GM21447 (cell line): ENCODE measurements at regions not wholly inside any gene's neighbourhood (a gene's known extent, or its start where the extent isn't known, plus 50 kb on each side); places are given as distances from the start of the nearest gene placed in this dataset.

ENCODE experiments used
- ATAC-seq: cut with Tn5 transposase; IDR thresholded peaks from one replicate; pipeline ENCODE4 v1.9.1; 2021; ENCODE audit not compliant: unreplicated experiment

- ATAC-seq: no peak
These were observed 1249.9 kb downstream of the EFNB2 start for GRCh38 chr13:105285526-105285925.

- ATAC-seq: no peak
These were observed 1252.8 kb downstream of the EFNB2 start for GRCh38 chr13:105282406-105283285.

- ATAC-seq: no peak
These were observed 1256.5 kb downstream of the EFNB2 start for GRCh38 chr13:105278943-105279381.

DNA sequence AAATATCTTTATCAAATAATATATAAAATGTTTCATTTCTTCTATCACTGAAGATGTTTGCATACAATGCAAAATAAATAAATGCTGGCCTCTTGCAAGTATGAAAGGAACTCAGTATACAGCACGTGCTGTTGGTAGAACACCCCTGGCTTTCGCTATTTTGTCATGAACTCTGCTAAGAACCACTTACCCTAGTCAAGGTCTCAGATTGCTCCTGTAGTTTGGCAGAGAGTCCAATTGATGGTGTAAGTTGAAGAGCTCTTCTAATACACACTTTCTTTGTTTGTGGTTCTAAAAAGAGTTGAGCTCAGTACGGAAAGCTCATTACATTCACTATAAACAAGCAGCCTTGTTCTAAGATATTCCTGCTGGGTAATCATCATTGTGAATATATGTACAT, 1258.9 kb downstream of the EFNB2 start:
- no peak for ATAC-seq

- no peak for ATAC-seq
These were observed 1261.7 kb downstream of the EFNB2 start for GRCh38 chr13:105273665-105274222.

- no peak for ATAC-seq
These were observed 1262.5 kb downstream of the EFNB2 start for GRCh38 chr13:105272660-105273631.

DNA sequence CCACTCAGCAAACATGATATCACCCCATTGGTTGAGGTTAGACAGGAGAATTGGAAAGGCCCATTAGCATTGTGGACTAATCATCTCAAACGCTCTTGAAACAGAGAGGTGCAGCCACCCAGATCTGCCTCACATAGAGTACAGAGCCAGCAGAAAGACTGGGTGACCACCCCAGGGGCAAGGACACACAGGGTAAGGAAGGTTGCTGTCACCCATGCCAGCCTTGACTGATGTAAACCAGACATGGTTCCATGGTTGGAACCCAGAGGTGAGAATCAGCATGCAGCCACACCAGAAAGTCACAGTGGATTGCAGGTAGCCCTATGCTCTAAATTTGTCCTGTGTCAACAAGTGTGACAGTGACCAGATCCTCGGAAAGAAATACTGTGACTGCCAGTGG, 1268.8 kb downstream of the EFNB2 start:
- no peak for ATAC-seq

DNA sequence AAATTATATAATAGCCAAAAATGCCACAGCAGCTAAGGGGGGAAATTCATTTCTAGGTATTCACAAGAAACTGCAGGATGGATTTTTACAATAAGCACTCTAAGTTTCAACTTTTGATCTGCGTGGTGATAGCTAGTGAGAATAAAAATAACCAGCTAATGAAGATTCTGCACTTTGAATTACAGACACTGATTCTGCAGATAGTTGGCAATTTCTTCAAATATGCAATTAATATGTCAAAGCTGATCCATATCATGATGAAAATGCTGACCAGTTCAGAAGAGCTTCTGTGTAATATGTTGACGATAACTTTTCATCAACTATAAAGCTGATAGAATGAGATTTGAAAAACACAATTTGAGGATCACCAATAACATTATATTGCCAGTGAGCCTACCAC, 1272.9 kb downstream of the EFNB2 start:
- ATAC-seq: no peak

DNA sequence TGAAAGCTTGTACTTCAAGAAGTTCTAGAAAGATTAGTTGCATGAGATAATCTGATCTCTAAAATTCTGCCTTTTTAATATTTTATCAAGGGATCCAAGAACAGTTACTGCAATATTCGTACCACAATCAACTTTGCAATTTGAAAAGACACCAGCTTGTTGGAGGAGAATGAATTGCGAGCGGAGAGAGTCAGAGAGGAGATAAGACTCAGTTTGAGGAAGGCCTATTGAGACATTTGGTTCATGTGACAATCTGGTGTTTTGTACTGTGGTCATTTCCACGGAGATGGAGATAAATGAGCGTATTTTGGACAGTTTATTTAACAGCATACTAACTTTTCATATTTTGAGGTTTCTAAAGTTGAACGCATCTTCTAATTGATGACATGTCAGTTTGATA, 1276.0 kb downstream of the EFNB2 start:
- no peak for ATAC-seq

DNA sequence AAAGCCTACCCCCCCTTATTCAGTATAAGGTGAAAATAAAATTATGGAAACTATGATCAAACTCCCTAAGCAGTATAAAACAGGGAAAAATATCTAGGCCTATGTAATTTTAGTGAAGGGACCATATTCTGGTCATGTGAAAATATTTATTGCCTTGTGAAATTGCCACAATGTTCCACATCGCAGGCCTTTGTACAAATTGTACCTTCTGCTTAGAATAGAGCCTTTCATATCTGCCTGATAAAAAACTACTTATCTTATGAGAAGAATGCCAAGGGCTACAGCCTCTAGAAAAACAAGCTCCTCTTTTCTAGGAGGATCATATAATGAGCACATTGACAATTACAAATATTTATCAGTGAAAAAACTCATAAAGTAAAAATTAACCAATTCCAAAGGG, 1280.0 kb downstream of the EFNB2 start:
- no peak for ATAC-seq

DNA sequence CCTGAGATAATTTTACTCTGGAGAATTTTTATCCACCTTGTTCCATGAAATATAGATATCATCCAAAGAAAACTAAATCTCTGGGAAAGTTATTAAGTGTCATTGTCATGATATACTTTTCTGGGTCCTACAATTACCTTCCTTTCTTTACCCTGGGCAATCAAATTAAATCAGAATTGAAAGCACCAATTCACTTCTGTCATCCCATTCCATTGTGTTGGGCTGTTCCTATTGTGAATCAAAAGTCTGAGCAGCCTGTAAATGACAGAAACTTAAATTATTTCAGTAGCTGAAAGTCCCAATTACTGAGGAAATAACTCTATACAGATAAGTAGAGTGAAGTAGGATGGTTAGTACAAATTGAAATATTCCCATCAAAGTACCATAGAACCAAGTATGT, 1284.2 kb downstream of the EFNB2 start:
- no peak for ATAC-seq

GRCh38 chr13:105247830-105248229, 1287.6 kb downstream of the EFNB2 start:
- no peak for ATAC-seq

DNA sequence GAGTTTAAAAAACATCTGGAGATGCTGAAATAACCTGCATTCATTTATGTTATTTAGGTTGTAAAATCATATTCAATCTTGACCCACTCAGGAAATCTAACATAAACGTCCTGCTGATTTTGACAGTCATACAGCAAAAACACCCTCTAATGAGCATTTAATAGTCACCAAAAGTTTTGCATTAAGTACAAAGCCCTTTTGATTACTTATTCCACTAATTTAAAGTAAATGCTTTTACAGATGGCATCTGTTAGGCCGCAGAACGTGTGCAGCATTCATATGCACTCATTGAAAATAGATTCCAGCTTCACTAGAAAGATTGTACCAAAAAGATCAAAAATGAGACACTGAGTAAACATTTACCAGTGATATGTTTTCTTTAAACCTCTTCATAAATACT, 1295.1 kb downstream of the EFNB2 start:
- ATAC-seq: no peak

DNA sequence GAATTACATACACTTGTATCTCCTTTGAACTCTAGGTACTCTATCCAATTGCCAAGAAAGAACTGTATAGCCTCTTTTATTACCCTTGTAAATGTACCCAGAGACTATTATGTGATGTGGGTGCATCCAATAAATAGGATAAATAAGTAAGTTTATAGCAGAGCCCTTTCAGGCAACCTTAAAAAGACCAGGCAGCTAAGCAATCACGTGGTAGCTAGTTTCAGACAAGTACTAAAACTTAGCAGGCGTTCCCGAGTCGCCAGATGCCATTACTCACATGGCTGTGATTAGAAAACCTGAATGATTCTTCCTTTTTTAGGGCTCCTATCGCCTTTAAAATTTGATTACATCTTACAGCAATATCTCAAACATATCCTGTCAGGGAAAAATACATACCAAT, 1303.0 kb downstream of the EFNB2 start:
- ATAC-seq: no peak

DNA sequence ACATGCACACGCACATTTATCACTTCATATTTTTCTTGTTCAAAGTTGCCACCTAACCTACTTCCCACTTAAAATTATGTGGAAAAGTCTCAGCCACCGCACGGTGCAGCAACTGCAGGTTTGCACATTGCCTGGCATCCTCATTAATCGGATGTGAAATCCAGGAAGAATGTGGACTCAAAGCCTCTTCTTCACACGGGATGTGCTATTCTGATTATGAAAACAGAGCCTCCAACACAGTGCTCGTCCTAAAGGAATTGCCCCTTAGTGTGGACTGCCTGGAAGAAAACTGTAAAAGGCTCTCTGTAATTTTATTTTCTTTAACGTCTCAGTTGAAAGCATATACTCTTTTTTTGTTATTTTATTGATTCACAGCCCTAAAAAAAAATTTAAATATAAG, 1303.5 kb downstream of the EFNB2 start:
- no peak for ATAC-seq

DNA sequence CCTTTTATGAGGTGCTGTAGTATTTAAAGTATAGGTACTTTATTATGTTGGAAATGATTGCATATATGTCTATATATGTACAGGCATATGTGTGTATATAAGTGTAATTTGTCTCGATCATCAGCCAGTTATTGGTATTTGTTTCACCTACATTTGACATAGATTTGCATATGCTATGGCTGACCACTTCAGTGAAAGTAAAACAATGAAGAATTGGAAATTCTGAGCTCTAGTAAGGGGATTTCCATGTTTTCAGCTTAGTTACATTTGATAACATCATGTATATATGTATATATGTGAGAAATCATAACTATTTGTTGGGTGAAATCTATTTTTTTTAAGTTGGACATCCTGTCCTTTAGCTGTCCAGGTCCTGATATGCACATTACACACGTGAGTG, 1303.9 kb downstream of the EFNB2 start:
- no peak for ATAC-seq

DNA sequence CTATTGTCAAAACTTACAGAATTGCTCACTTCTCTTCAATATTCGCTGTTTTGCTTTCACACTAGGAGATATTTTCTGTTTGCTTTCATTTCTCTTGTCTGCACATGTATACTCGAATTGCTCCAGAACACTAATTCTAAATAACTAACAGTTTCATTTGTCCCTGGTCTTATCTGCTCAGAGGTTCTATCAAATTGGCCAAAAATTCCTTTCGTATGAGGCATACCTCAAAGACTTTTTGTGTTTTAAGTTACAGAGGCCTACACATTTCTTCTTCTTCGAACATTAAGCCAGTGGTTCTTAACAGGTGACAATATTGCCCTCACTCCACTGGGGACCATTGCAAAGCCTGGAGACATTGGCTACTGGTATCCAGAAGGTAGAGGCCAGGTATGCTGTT, 1314.6 kb downstream of the EFNB2 start:
- ATAC-seq: no peak

DNA sequence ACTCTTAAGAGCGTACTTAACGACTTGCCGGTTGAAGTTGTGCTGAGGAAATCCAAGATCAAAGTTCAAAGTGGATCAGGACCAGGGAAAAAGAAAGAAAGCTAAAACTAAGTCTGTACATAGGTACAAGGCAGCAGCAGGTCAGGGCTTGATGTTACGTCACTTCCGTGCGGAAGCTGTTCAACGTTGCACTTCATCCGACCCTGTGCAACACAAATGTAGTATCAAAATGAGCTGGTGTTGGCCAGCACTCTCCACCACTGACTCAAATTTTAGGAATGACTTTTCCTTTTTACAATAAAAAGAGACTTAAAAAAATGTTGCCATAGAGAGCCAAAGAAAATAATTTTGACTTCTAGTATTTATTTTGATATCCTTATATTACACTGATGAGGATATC, 1315.4 kb downstream of the EFNB2 start:
- no peak for ATAC-seq

DNA sequence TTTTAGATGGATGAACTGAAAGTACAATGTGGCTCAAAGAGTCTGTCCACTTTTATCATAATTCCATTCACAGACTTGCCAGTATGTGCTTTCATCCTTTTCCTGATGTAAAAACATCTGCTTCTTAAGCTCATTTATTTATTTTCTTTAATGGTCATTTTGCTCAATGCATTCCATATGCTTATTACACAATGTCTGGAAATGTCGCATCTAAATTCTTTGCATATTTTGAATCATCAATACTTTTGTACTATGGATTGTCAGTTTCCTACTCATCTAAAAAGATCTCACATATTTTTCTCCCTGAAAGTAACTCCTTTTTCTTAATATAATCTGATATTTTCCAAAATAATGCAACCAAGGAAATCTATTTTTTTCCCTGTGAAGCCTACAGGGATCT, 1315.8 kb downstream of the EFNB2 start:
- ATAC-seq: no peak

DNA sequence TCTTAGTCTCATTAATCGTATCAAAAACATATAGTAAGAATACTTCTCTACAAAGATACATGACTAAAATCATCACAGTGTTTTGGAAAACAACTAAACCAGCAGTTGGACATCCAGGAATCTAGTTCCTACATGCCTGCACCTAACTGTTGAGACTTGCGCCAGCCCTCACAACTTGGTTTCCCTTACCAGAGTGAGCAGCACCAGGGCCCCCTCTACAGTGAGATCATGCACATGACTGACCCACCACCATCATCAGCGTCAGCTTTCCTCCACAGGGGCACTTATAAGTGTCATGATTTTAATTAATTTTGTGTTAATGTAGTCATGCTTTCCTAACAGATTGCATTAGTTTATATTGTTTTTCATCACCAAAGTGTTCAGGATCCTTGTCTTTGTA, 1322.0 kb downstream of the EFNB2 start:
- no peak for ATAC-seq

DNA sequence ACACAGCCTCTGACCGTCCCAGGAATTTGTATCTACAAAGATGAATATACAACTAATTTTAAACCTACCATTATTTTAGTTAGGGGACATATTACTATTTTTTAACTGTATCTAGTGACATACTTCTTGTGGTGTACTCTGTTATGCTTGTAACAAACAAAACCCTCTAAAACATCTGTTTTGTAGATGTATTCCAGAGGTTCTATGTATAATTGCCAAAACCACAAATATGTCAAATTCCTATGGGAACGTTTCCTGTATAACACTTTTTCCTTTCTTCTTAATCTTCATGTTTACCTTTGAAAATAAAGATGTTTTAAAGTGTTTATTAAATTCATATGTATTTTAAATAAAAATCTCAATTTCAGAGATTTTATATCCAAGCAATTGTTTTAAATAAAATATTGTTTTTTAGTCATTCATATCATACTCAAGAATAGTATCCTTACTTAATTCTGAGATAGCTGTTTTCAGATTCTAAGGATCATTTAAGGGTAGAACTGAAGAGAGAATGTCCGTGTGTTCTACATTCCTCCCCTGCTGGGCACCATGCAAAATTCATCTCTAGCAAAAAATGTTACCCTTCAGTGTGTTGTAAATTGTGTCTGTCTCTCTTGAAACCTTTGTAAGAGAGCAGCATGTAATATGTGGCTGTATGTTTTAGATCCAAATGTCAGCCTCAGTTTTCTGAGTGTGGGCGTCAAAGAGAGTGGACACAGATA, 1327.7 kb downstream of the EFNB2 start:
- ATAC-seq: no peak
